GM12878 (cell line): ENCODE measurements at regions not wholly inside any gene's neighbourhood (a gene's known extent, or its start where the extent isn't known, plus 50 kb on each side); places are given as distances from the start of the nearest gene placed in this dataset.
A peak's percentile ranks its signal among the peaks of the same experiment; 100 is the strongest.

Experiments
- BCL11A ChIP-seq: IDR thresholded peaks from 2 replicates; pipeline ENCODE4 v1.6.1; 2011; ENCODE audit warnings: low read depth, low read length
- BCL3 ChIP-seq: IDR thresholded peaks from 2 replicates; pipeline ENCODE4 v1.6.1; 2011; ENCODE audit warnings: borderline replicate concordance, low read depth, mild to moderate bottlenecking, moderate library complexity, low read length; ENCODE audit not compliant: insufficient read depth, poor library complexity, severe bottlenecking
- ELK1 ChIP-seq: IDR thresholded peaks from 2 replicates; pipeline ENCODE4 v1.6.1; 2012; ENCODE audit warnings: low read depth, low read length, improper control_type of control experiment
- HDAC2 ChIP-seq: fragments of 200-600 bp; sonication (generic); IDR thresholded peaks from 2 replicates; pipeline ENCODE4 v1.6.1; 2017
- IRF4 ChIP-seq: IDR thresholded peaks from 2 replicates; pipeline ENCODE4 v1.6.1; 2011; ENCODE audit warnings: low read depth, low read length
- KAT2A ChIP-seq: conservative IDR thresholded peaks from 2 replicates; pipeline ENCODE4 v1.6.1; 2011; ENCODE audit warnings: low read depth, low read length; ENCODE audit not compliant: control insufficient read depth
- KDM1A ChIP-seq: fragments of 200-600 bp; sonication (generic); IDR thresholded peaks from 2 replicates; pipeline ENCODE4 v1.6.1; 2016; ENCODE audit warnings: borderline replicate concordance
- LARP7 ChIP-seq: fragments of 450-650 bp; IDR thresholded peaks from 2 replicates; pipeline ENCODE4 v1.6.1; 2017; ENCODE audit warnings: mild to moderate bottlenecking
- MAX ChIP-seq: IDR thresholded peaks from 2 replicates; pipeline ENCODE4 v1.6.1; 2012; ENCODE audit warnings: low read depth, low read length, improper control_type of control experiment
- NFIC ChIP-seq: IDR thresholded peaks from 2 replicates; pipeline ENCODE4 v1.6.1; 2012; ENCODE audit warnings: low read depth, mild to moderate bottlenecking, inconsistent platforms, low read length, moderate library complexity
- POLR2A ChIP-seq: IDR thresholded peaks from 2 replicates; pipeline ENCODE4 v1.6.1; 2011; ENCODE audit warnings: low read depth, mild to moderate bottlenecking, low read length
- POLR2AphosphoS2 ChIP-seq: IDR thresholded peaks from 2 replicates; pipeline ENCODE4 v1.6.1; 2011; ENCODE audit warnings: low read depth, mild to moderate bottlenecking, low read length, improper control_type of control experiment, moderate library complexity
- RB1 ChIP-seq: fragments of 450-650 bp; formaldehyde crosslinking; IDR thresholded peaks from 2 replicates; pipeline ENCODE4 v1.6.1; 2017; ENCODE audit warnings: mild to moderate bottlenecking, borderline replicate concordance
- RBBP5 ChIP-seq: fragments of 200-600 bp; sonication (generic); conservative IDR thresholded peaks from 2 replicates; pipeline ENCODE4 v1.6.1; 2016
- SUPT20H ChIP-seq: IDR thresholded peaks from 2 replicates; pipeline ENCODE4 v1.6.1; 2011; ENCODE audit warnings: low read depth, mild to moderate bottlenecking, low read length, moderate library complexity, borderline replicate concordance; ENCODE audit not compliant: control insufficient read depth
- TARDBP ChIP-seq: IDR thresholded peaks from 2 replicates; pipeline ENCODE4 v1.6.1; 2016; ENCODE audit warnings: borderline replicate concordance
- TCF12 ChIP-seq: IDR thresholded peaks from 2 replicates; pipeline ENCODE4 v1.6.1; 2011; ENCODE audit warnings: low read depth, mild to moderate bottlenecking, low read length
- USF2 ChIP-seq: IDR thresholded peaks from 2 replicates; pipeline ENCODE4 v1.6.1; 2011; ENCODE audit warnings: low read depth, low read length, improper control_type of control experiment, borderline replicate concordance
- ZNF217 ChIP-seq: fragments of 450-650 bp; IDR thresholded peaks from 2 replicates; pipeline ENCODE4 v1.6.1; 2017; ENCODE audit warnings: antibody characterized with exemption, mild to moderate bottlenecking
- ZNF622 ChIP-seq: fragments of 450-650 bp; IDR thresholded peaks from 2 replicates; pipeline ENCODE4 v1.6.1; 2017; ENCODE audit warnings: mild to moderate bottlenecking, inconsistent platforms
- TF ChIP-seq, protein P1 (sequence below): fragments of 450-650 bp; IDR thresholded peaks from 2 replicates; pipeline ENCODE4 v1.6.1; 2016; ENCODE audit warnings: mild to moderate bottlenecking, moderate library complexity, borderline replicate concordance

GRCh38 chr2:147297820-147298219, 547.0 kb upstream of the ACVR2A start (continued):
- TF ChIP-seq ELK1: no peak
- no peak for TF ChIP-seq BCL3
- peak; percentile 74; the same call in 1 of the 2 replicates for TF ChIP-seq BCL11A
- TF ChIP-seq LARP7: no peak
- TF ChIP-seq NFIC: peak; percentile 96
- peak; percentile 82 for TF ChIP-seq IRF4
- no peak for TF ChIP-seq KDM1A
- TF ChIP-seq KAT2A: no peak
- no peak for TF ChIP-seq USF2
- TF ChIP-seq ZNF217: 0 out of 2 replicates have a peak, but pooled peaks have one; percentile 33
- peak; percentile 91 for TF ChIP-seq TCF12
- no peak for TF ChIP-seq ZNF622
- no peak for TF ChIP-seq POLR2A
- TF ChIP-seq HDAC2: no peak
- TF ChIP-seq TARDBP: no peak
- no peak for TF ChIP-seq MAX
- no peak for TF ChIP-seq POLR2AphosphoS2
- no peak for TF ChIP-seq RB1
- TF ChIP-seq SUPT20H: no peak
- TF ChIP-seq, protein P1, sequence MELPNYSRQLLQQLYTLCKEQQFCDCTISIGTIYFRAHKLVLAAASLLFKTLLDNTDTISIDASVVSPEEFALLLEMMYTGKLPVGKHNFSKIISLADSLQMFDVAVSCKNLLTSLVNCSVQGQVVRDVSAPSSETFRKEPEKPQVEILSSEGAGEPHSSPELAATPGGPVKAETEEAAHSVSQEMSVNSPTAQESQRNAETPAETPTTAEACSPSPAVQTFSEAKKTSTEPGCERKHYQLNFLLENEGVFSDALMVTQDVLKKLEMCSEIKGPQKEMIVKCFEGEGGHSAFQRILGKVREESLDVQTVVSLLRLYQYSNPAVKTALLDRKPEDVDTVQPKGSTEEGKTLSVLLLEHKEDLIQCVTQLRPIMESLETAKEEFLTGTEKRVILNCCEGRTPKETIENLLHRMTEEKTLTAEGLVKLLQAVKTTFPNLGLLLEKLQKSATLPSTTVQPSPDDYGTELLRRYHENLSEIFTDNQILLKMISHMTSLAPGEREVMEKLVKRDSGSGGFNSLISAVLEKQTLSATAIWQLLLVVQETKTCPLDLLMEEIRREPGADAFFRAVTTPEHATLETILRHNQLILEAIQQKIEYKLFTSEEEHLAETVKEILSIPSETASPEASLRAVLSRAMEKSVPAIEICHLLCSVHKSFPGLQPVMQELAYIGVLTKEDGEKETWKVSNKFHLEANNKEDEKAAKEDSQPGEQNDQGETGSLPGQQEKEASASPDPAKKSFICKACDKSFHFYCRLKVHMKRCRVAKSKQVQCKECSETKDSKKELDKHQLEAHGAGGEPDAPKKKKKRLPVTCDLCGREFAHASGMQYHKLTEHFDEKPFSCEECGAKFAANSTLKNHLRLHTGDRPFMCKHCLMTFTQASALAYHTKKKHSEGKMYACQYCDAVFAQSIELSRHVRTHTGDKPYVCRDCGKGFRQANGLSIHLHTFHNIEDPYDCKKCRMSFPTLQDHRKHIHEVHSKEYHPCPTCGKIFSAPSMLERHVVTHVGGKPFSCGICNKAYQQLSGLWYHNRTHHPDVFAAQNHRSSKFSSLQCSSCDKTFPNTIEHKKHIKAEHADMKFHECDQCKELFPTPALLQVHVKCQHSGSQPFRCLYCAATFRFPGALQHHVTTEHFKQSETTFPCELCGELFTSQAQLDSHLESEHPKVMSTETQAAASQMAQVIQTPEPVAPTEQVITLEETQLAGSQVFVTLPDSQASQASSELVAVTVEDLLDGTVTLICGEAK: no peak
- no peak for TF ChIP-seq RBBP5
